Panc1 (cell line): ENCODE measurements at regions not wholly inside any gene's neighbourhood (a gene's known extent, or its start where the extent isn't known, plus 50 kb on each side); places are given as distances from the start of the nearest gene placed in this dataset.

Experiments
- ATAC-seq: fragments of 200-7000 bp; cut with Tn5 transposase; 2 replicates; pipeline ENCODE4 v1.9.1; 2020; ENCODE audit warnings: mild to moderate bottlenecking, moderate library complexity
- BruUV-seq: library from RNA; stranded (reverse); fragments of 400-500 nt; replicated peaks from 2 replicates; lab custom pipeline; 2021; lab: Mats Ljungman, UMichigan
- CTCF ChIA-PET: fragments of 300-600 bp; sonication (Branson Sonifier 250); formaldehyde crosslinking; loops from one replicate; lab custom pipeline; 2022; ENCODE audit warnings: antibody characterized with exemption; lab: Charles Lee
- POLR2A ChIA-PET: fragments of 300-600 bp; sonication (Branson Sonifier 250); formaldehyde crosslinking; loops from one replicate; lab custom pipeline; 2022; ENCODE audit warnings: antibody characterized with exemption; lab: Charles Lee
- DNase-seq: peaks from one replicate; pipeline ENCODE4 v3.0.0-alpha.2; 2010; ENCODE audit warnings: low read depth, low spot score
- H3K27ac ChIP-seq: 2 replicates; pipeline ENCODE4 v1.5.1; 2011; ENCODE audit warnings: mild to moderate bottlenecking, low read length, inconsistent platforms
- H3K27me3 ChIP-seq: fragments of 200-500 bp; sonication (Bioruptor generic); 2 replicates; pipeline ENCODE4 v1.6.0; 2014; ENCODE audit warnings: low read length, inconsistent platforms; ENCODE audit not compliant: control insufficient read depth, insufficient read depth
- H3K36me3 ChIP-seq: fragments of 200-500 bp; sonication (Bioruptor generic); 2 replicates; pipeline ENCODE4 v1.5.1; 2014; ENCODE audit warnings: inconsistent platforms, mild to moderate bottlenecking, low read length, moderate library complexity; ENCODE audit not compliant: control insufficient read depth, insufficient read depth
- H3K4me1 ChIP-seq: 2 replicates; pipeline ENCODE4 v1.5.1; 2011; ENCODE audit warnings: inconsistent platforms, mild to moderate bottlenecking, low read length, moderate library complexity; ENCODE audit not compliant: control insufficient read depth, insufficient read depth
- H3K4me3 ChIP-seq, 2 experiments: 2 replicates each; pipeline ENCODE4 v1.5.1; 2011 to 2012; ENCODE audit warnings: low read depth in 2 of 2, low read length in 2 of 2, mild to moderate bottlenecking in 2 of 2, inconsistent platforms in 1 of 2, moderate library complexity in 1 of 2
- H3K9me3 ChIP-seq: fragments of 200-500 bp; sonication (Bioruptor generic); 2 replicates; pipeline ENCODE4 v1.5.1; 2014; ENCODE audit warnings: low read depth, mild to moderate bottlenecking, inconsistent platforms, low read length, moderate library complexity; ENCODE audit not compliant: control insufficient read depth, insufficient read depth
- POLR2AphosphoS5 ChIP-seq: IDR thresholded peaks from 2 replicates; pipeline ENCODE4 v1.6.1; 2012; ENCODE audit warnings: mild to moderate bottlenecking, low read depth, low read length, moderate library complexity
- SIN3A ChIP-seq: IDR thresholded peaks from 2 replicates; pipeline ENCODE4 v1.6.1; 2012; ENCODE audit warnings: low read depth, mild to moderate bottlenecking, low read length, moderate library complexity, borderline replicate concordance; ENCODE audit not compliant: insufficient read depth
- TCF7L2 ChIP-seq: IDR thresholded peaks from 2 replicates; pipeline ENCODE4 v1.6.1; 2011; ENCODE audit warnings: mild to moderate bottlenecking, low read depth, low read length, inconsistent platforms
- in situ Hi-C: cut with HindIII; loops from 2 replicates; pipeline ENCODE4 v1.10.0; 2016; ENCODE audit warnings: low sequenced_read_pairs, low pct_unique_long_range_greater_than_20kb
- intact Hi-C: fragments of 100-400 bp; cut with micrococcal nuclease; formaldehyde crosslinking; loops from one replicate; pipeline ENCODE4 v1.10.0; 2022; ENCODE audit not compliant: unreplicated experiment
- TF ChIP-seq, protein P1 (sequence below): fragments of 450-650 bp; IDR thresholded peaks from 2 replicates; pipeline ENCODE4 v1.5.1; 2017; ENCODE audit warnings: mild to moderate bottlenecking
- TF ChIP-seq, protein P2 (sequence below), 2 experiments: IDR thresholded peaks; 2 replicates each; pipeline ENCODE4 v1.6.1; 2011 to 2012; ENCODE audit warnings: low read depth in 2 of 2, control low read depth in 1 of 2, low read length in 1 of 2, mild to moderate bottlenecking in 1 of 2, moderate library complexity in 1 of 2; ENCODE audit not compliant: insufficient read depth in 1 of 2

DNA sequence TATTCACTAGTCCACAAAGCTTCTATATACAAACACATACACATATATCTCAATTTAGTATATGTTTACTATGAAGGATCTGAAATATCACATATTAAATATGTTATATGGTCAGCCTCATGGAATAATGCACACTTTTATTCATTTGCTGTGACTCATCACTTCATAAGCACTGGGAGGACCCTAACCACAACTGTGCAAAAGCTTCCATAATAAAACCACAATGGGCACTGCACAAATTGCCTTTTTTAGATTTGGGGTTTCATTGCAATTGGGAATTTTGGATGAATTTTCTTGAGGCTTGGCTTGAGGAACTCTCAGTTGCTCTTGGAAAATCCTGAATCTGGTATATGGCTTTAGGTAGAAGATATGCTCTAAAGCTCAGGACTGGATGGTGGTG lies 399.4 kb downstream of the C12orf75 start:
- no TSS peak for BruUV-seq
- ChIA-PET POLR2A (no interaction called here), CTCF (no interaction called here)
- Histone ChIP-seq H3K4me1 (no peaks in the 10 kb centered on the region; the same call in 1 of the 2 replicates), H3K9me3 (no peaks in the 10 kb centered on the region), H3K36me3 (no peaks in the 10 kb centered on the region), H3K4me3 (no peak overlapping the region), H3K27me3 (no peaks in the 10 kb centered on the region), H3K27ac (no peak overlapping the region)
- TF ChIP-seq, protein P1, sequence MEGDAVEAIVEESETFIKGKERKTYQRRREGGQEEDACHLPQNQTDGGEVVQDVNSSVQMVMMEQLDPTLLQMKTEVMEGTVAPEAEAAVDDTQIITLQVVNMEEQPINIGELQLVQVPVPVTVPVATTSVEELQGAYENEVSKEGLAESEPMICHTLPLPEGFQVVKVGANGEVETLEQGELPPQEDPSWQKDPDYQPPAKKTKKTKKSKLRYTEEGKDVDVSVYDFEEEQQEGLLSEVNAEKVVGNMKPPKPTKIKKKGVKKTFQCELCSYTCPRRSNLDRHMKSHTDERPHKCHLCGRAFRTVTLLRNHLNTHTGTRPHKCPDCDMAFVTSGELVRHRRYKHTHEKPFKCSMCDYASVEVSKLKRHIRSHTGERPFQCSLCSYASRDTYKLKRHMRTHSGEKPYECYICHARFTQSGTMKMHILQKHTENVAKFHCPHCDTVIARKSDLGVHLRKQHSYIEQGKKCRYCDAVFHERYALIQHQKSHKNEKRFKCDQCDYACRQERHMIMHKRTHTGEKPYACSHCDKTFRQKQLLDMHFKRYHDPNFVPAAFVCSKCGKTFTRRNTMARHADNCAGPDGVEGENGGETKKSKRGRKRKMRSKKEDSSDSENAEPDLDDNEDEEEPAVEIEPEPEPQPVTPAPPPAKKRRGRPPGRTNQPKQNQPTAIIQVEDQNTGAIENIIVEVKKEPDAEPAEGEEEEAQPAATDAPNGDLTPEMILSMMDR, result no peak
- TF ChIP-seq TCF7L2, result no peak
- TF ChIP-seq, protein P2, sequence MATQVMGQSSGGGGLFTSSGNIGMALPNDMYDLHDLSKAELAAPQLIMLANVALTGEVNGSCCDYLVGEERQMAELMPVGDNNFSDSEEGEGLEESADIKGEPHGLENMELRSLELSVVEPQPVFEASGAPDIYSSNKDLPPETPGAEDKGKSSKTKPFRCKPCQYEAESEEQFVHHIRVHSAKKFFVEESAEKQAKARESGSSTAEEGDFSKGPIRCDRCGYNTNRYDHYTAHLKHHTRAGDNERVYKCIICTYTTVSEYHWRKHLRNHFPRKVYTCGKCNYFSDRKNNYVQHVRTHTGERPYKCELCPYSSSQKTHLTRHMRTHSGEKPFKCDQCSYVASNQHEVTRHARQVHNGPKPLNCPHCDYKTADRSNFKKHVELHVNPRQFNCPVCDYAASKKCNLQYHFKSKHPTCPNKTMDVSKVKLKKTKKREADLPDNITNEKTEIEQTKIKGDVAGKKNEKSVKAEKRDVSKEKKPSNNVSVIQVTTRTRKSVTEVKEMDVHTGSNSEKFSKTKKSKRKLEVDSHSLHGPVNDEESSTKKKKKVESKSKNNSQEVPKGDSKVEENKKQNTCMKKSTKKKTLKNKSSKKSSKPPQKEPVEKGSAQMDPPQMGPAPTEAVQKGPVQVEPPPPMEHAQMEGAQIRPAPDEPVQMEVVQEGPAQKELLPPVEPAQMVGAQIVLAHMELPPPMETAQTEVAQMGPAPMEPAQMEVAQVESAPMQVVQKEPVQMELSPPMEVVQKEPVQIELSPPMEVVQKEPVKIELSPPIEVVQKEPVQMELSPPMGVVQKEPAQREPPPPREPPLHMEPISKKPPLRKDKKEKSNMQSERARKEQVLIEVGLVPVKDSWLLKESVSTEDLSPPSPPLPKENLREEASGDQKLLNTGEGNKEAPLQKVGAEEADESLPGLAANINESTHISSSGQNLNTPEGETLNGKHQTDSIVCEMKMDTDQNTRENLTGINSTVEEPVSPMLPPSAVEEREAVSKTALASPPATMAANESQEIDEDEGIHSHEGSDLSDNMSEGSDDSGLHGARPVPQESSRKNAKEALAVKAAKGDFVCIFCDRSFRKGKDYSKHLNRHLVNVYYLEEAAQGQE (IDR thresholded peaks at IDR 0.05; ENCODE audit: insufficient read depth in 1 of 2, low read depth in 2 of 2, low read length in 1 of 2), result no peak
- TF ChIP-seq SIN3A, result no peak
- TF ChIP-seq POLR2AphosphoS5, result no peak
- ATAC-seq (no peak), DNase-seq (no peak)
- intact Hi-C loops, result no loop called here
- in situ Hi-C loops, result no loop called here

- in situ Hi-C loops (no loop called here), intact Hi-C loops (no loop called here)
- CTCF ChIA-PET, result interaction anchor here (0.6 kb wide), 1 partner anchor 14 kb away, joined by 5 read pairs; no protein-coding TSS in a partner anchor
- H3K27me3 ChIP-seq, result no peaks in the 10 kb centered on the region
- DNase-seq, result no peak
- no peaks in the 10 kb centered on the region for H3K36me3 ChIP-seq
- POLR2A ChIA-PET, result interaction anchor here (0.6 kb wide), 1 partner anchor 330 kb away, joined by 3 read pairs; no protein-coding TSS in a partner anchor
- TF ChIP-seq TCF7L2 (no peak), POLR2AphosphoS5 (no peak), SIN3A (no peak)
- TF ChIP-seq, protein P2 (IDR thresholded peaks at IDR 0.05; ENCODE audit: insufficient read depth in 1 of 2, low read depth in 2 of 2, low read length in 1 of 2), result no peak
- TF ChIP-seq, protein P1, result no peak
- no peak overlapping the region for H3K4me3 ChIP-seq
- H3K27ac ChIP-seq, result no peak overlapping the region
- H3K9me3 ChIP-seq, result no peaks in the 10 kb centered on the region
- no peak for ATAC-seq
- H3K4me1 ChIP-seq, result no peaks in the 10 kb centered on the region; the same call in 1 of the 2 replicates
- no TSS peak for BruUV-seq
Observed at GRCh38 chr12:105733579-105733978, 403.1 kb downstream of the C12orf75 start.
